ENCODE measurements at regions not wholly inside any gene's neighbourhood (a gene's known extent, or its start where the extent isn't known, plus 50 kb on each side); places are given as distances from the start of the nearest gene placed in this dataset.

- no peak overlapping the region for H3K27ac ChIP-seq
- no peak for TF ChIP-seq CTCF (conservative IDR thresholded peaks at IDR 0.05)
These were observed 232.6 kb upstream of the LRTM1 start for GRCh38 chr3:55160241-55160983.

GRCh38 chr3:55159711-55160110, 231.9 kb upstream of the LRTM1 start:
- no peak for TF ChIP-seq CTCF (conservative IDR thresholded peaks at IDR 0.05)

GRCh38 chr3:55159016-55159415, 231.2 kb upstream of the LRTM1 start:
- no peak overlapping the region for H3K27ac ChIP-seq
- TF ChIP-seq CTCF (conservative IDR thresholded peaks at IDR 0.05), result no peak

More at GRCh38 chr3:55159711-55160110, 231.9 kb upstream of the LRTM1 start:
- no peak overlapping the region for H3K27ac ChIP-seq

- no peak overlapping the region for H3K27ac ChIP-seq
- TF ChIP-seq CTCF (conservative IDR thresholded peaks at IDR 0.05), result no peak
These were observed 230.5 kb upstream of the LRTM1 start for GRCh38 chr3:55158345-55158744.

GRCh38 chr3:55157731-55158130, 229.9 kb upstream of the LRTM1 start:
- no peak overlapping the region for H3K27ac ChIP-seq
- TF ChIP-seq CTCF (conservative IDR thresholded peaks at IDR 0.05), result no peak

- TF ChIP-seq CTCF (conservative IDR thresholded peaks at IDR 0.05), result no peak
These were observed 229.2 kb upstream of the LRTM1 start for GRCh38 chr3:55156851-55157650.

GRCh38 chr3:55147856-55148720, 220.2 kb upstream of the LRTM1 start:
- H3K27ac ChIP-seq, result no peak overlapping the region
- TF ChIP-seq CTCF (conservative IDR thresholded peaks at IDR 0.05), result no peak

More at GRCh38 chr3:55156851-55157650, 229.2 kb upstream of the LRTM1 start:
- H3K27ac ChIP-seq, result no peak overlapping the region
